ENCODE measurements at regions not wholly inside any gene's neighbourhood (a gene's known extent, or its start where the extent isn't known, plus 50 kb on each side); places are given as distances from the start of the nearest gene placed in this dataset.

- in situ Hi-C loops (cut with MboI), result no loop called here
- Histone ChIP-seq H3F3A (ENCODE audit: insufficient read depth) (no peaks in the 10 kb centered on the region), H2AFZ (no peak overlapping the region), H3K4me2 (ENCODE audit: unreplicated experiment) (no peak overlapping the region), H3K9me2 (ENCODE audit: insufficient read depth) (no peaks in the 10 kb centered on the region), H3K27ac (no peak overlapping the region), H3K4me1 (ENCODE audit: insufficient read depth) (no peaks in the 10 kb centered on the region), H3K36me3 (ENCODE audit: low read depth) (no peaks in the 10 kb centered on the region), H3K79me2 (ENCODE audit: insufficient read depth) (no peaks in the 10 kb centered on the region), H3K9ac (no peak overlapping the region), H3K27me3 (replicated peaks; ENCODE audit: insufficient read depth) (no peaks in the 10 kb centered on the region), H3K9me3 (ENCODE audit: low read depth) (no peaks in the 10 kb centered on the region), H4K20me1 (ENCODE audit: insufficient read depth) (no peaks in the 10 kb centered on the region), H3K4me3 (no peak overlapping the region)
- WGBS, 2 experiments (ENCODE audit: low coverage in 1 of 2, low lambda C conversion rate in 2 of 2, missing lambda C conversion rate in 2 of 2), result 27 to 36% methylated on average over 6 of the region's 6 CpGs
- no peak for DNase-seq
- TF ChIP-seq EZH2phosphoT487 (IDR thresholded peaks at IDR 0.05; ENCODE audit: insufficient read depth, low read depth), result no peak
- no peak for TF ChIP-seq EZH2 (IDR thresholded peaks at IDR 0.05; ENCODE audit: insufficient read depth, poor library complexity, severe bottlenecking)
These were observed 832.5 kb downstream of the TBC1D22A start for GRCh38 chr22:47594836-47595521.

DNA sequence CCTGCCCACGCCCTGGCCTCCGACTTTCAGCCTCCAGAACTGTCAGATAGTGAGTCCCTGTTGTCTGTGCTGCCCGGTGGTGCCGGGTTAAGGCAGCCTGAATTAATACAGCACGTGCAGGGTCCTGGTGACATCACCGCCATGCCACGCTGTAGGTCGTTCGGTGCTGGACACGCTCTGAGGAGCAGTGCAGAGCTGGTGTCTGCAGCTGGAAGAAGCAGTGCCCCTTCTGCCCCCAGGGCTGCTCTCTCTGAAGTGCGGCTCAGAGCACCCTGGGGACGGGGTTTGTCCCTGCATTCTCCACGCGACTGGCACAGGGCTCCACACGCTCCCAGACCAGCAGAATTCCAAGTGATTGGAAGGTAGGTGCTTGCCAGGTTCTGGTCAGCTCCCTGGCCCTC is 831.5 kb downstream of the TBC1D22A start:
- no peaks in the 10 kb centered on the region for H3K36me3 ChIP-seq (ENCODE audit: low read depth)
- no peak overlapping the region for H3K9ac ChIP-seq
- no peaks in the 10 kb centered on the region for H3F3A ChIP-seq (ENCODE audit: insufficient read depth)
- in situ Hi-C loops (cut with MboI), result no loop called here
- H3K9me3 ChIP-seq (ENCODE audit: low read depth), result no peaks in the 10 kb centered on the region
- no peak overlapping the region for H3K4me3 ChIP-seq
- no peak for DNase-seq
- WGBS, 2 experiments (ENCODE audit: low coverage in 1 of 2, low lambda C conversion rate in 2 of 2, missing lambda C conversion rate in 2 of 2), result 48 to 55% methylated on average over 15 of the region's 15 CpGs
- H4K20me1 ChIP-seq (ENCODE audit: insufficient read depth), result no peaks in the 10 kb centered on the region
- TF ChIP-seq EZH2 (IDR thresholded peaks at IDR 0.05; ENCODE audit: insufficient read depth, poor library complexity, severe bottlenecking) (no peak), EZH2phosphoT487 (IDR thresholded peaks at IDR 0.05; ENCODE audit: insufficient read depth, low read depth) (no peak)
- H3K27ac ChIP-seq, result no peak overlapping the region
- H3K27me3 ChIP-seq (replicated peaks; ENCODE audit: insufficient read depth), result no peaks in the 10 kb centered on the region
- H2AFZ ChIP-seq, result no peak overlapping the region
- H3K9me2 ChIP-seq (ENCODE audit: insufficient read depth), result no peaks in the 10 kb centered on the region
- no peaks in the 10 kb centered on the region for H3K4me1 ChIP-seq (ENCODE audit: insufficient read depth)
- H3K4me2 ChIP-seq (ENCODE audit: unreplicated experiment), result no peak overlapping the region
- H3K79me2 ChIP-seq (ENCODE audit: insufficient read depth), result no peaks in the 10 kb centered on the region

- Histone ChIP-seq H3K9ac (no peak overlapping the region), H3K79me2 (ENCODE audit: insufficient read depth) (no peaks in the 10 kb centered on the region), H3K9me2 (ENCODE audit: insufficient read depth) (no peaks in the 10 kb centered on the region), H3K4me3 (no peak overlapping the region), H3K27me3 (replicated peaks; ENCODE audit: insufficient read depth) (no peaks in the 10 kb centered on the region), H4K20me1 (ENCODE audit: insufficient read depth) (no peaks in the 10 kb centered on the region), H3K9me3 (ENCODE audit: low read depth) (no peaks in the 10 kb centered on the region), H3K36me3 (ENCODE audit: low read depth) (no peaks in the 10 kb centered on the region), H3K27ac (no peak overlapping the region), H3F3A (ENCODE audit: insufficient read depth) (no peaks in the 10 kb centered on the region), H2AFZ (no peak overlapping the region), H3K4me2 (ENCODE audit: unreplicated experiment) (no peak overlapping the region), H3K4me1 (ENCODE audit: insufficient read depth) (no peaks in the 10 kb centered on the region)
- 68% methylated on average over 13 of the region's 13 CpGs for WGBS, 2 experiments (ENCODE audit: low coverage in 1 of 2, low lambda C conversion rate in 2 of 2, missing lambda C conversion rate in 2 of 2)
- DNase-seq, result no peak
- no peak for TF ChIP-seq EZH2 (IDR thresholded peaks at IDR 0.05; ENCODE audit: insufficient read depth, poor library complexity, severe bottlenecking)
- TF ChIP-seq EZH2phosphoT487 (IDR thresholded peaks at IDR 0.05; ENCODE audit: insufficient read depth, low read depth), result no peak
- in situ Hi-C loops (cut with MboI), result no loop called here
These were observed 830.8 kb downstream of the TBC1D22A start for GRCh38 chr22:47593291-47593690.

DNA sequence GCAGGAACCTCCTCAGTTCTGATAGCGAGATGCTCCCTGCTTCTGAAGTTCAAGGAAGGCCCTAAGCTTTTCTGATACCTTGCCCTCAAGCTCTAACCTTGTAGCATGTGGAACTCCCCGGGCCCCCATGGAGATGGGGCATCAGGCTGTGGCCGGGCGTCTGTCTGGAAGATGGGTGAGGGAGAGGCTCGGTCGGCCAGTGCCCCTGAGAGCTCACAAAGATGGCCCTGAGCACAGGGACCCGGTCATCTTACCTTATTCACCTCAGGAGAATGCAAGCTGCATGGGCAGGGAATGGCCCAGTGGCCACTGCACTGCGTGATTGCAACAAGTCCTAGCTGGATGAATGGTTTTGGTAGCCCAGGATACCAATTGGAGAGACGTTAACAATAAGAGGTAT is 830.3 kb downstream of the TBC1D22A start:
- Histone ChIP-seq H3K27me3 (replicated peaks; ENCODE audit: insufficient read depth) (no peaks in the 10 kb centered on the region), H3K4me2 (ENCODE audit: unreplicated experiment) (no peak overlapping the region), H2AFZ (no peak overlapping the region), H3K36me3 (ENCODE audit: low read depth) (no peaks in the 10 kb centered on the region), H3K79me2 (ENCODE audit: insufficient read depth) (no peaks in the 10 kb centered on the region), H3K4me1 (ENCODE audit: insufficient read depth) (no peaks in the 10 kb centered on the region), H3K4me3 (no peak overlapping the region), H4K20me1 (ENCODE audit: insufficient read depth) (no peaks in the 10 kb centered on the region), H3K9ac (no peak overlapping the region), H3F3A (ENCODE audit: insufficient read depth) (no peaks in the 10 kb centered on the region), H3K27ac (no peak overlapping the region), H3K9me2 (ENCODE audit: insufficient read depth) (no peaks in the 10 kb centered on the region), H3K9me3 (ENCODE audit: low read depth) (no peaks in the 10 kb centered on the region)
- 39 to 47% methylated on average over 9 of the region's 9 CpGs for WGBS, 2 experiments (ENCODE audit: low coverage in 1 of 2, low lambda C conversion rate in 2 of 2, missing lambda C conversion rate in 2 of 2)
- in situ Hi-C loops (cut with MboI), result no loop called here
- DNase-seq, result no peak
- TF ChIP-seq EZH2 (IDR thresholded peaks at IDR 0.05; ENCODE audit: insufficient read depth, poor library complexity, severe bottlenecking) (no peak), EZH2phosphoT487 (IDR thresholded peaks at IDR 0.05; ENCODE audit: insufficient read depth, low read depth) (no peak)
